Vagina (tissue), 2 donors: ENCODE measurements at regions not wholly inside any gene's neighbourhood (a gene's known extent, or its start where the extent isn't known, plus 50 kb on each side); places are given as distances from the start of the nearest gene placed in this dataset.

ENCODE experiments used
- POLR2AphosphoS5 ChIP-seq, 2 donors: sonication (generic); formaldehyde crosslinking; IDR thresholded peaks; one replicate each; pipeline ENCODE4 v1.9.0; 2017; ENCODE audit warnings: antibody characterized with exemption in 2 of 2, mild to moderate bottlenecking in 2 of 2, low read depth in 1 of 2; ENCODE audit not compliant: insufficient read depth in 1 of 2
- TF ChIP-seq, protein P1 (sequence below), 3 experiments: fragments of 450-650 bp in 2 of 3; fragments of 200-600 bp in 1 of 3; sonication (generic) in 1 of 3; IDR thresholded peaks; one replicate each; pipeline ENCODE4 v1.5.1; 2017 to 2019; ENCODE audit warnings: antibody characterized with exemption in 3 of 3, mild to moderate bottlenecking in 2 of 3, moderate library complexity in 2 of 3

DNA sequence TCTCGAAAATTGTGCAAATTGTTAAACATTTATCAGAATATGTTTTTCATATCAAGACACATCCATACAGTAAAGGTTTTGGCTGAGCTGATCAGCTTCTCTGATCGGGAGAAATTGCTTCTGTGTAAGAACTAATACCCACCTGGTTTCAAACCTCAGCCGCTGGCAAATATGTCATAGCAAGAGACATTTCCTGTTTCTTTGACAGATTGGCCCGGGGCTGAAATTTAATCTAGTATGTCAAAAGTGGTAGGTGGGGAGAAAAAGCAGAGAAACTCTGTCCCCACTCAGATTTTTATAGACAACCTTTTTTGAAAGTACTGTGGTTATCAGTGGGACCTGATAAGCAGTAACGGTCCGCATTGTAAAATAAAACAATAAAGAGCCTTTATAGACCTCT lies 88.8 kb upstream of the SLC24A5 start:
- TF ChIP-seq, protein P1, sequence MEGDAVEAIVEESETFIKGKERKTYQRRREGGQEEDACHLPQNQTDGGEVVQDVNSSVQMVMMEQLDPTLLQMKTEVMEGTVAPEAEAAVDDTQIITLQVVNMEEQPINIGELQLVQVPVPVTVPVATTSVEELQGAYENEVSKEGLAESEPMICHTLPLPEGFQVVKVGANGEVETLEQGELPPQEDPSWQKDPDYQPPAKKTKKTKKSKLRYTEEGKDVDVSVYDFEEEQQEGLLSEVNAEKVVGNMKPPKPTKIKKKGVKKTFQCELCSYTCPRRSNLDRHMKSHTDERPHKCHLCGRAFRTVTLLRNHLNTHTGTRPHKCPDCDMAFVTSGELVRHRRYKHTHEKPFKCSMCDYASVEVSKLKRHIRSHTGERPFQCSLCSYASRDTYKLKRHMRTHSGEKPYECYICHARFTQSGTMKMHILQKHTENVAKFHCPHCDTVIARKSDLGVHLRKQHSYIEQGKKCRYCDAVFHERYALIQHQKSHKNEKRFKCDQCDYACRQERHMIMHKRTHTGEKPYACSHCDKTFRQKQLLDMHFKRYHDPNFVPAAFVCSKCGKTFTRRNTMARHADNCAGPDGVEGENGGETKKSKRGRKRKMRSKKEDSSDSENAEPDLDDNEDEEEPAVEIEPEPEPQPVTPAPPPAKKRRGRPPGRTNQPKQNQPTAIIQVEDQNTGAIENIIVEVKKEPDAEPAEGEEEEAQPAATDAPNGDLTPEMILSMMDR (IDR thresholded peaks at IDR 0.05), result no peak
- TF ChIP-seq POLR2AphosphoS5 (IDR thresholded peaks at IDR 0.05; ENCODE audit: insufficient read depth in 1 of 2, low read depth in 1 of 2), result no peak
